ENCODE measurements at regions not wholly inside any gene's neighbourhood (a gene's known extent, or its start where the extent isn't known, plus 50 kb on each side); places are given as distances from the start of the nearest gene placed in this dataset.

DNA sequence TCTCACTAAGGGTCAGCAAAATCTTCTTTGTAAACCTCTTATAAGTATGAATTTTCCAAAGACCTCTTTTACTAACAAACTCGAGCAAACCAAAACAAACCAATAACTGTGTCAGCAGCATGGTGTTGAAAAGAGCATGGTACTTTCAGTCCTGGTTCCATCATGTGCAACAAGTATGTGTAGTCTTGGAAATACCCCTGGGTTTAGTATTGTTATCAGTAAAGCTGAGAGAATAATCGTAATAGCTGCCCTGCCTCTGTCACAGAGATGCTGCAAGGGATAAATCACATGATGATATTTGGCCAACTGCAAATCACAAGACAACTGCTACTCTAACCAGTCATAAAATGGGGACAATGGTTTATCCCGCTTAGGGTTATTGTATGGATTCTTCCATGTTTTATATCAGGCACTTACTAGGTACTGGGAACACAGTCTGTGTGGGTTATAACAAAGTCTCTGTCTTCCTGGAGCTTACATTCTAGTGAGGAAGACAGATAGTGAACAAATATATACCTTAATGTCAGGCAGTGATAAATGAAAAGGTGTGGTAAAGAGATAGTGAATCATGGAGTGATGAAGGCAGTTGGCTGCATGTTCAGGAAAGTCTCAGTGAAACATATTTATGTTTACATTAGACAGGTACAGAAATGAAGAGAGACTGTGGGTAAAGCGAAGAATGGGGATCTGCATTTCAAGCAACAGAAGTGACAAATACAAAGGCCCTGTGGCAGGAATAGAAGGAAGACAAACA is 60.5 kb upstream of the C10orf90 start:
- Histone ChIP-seq H3K4me1 (ENCODE audit: control insufficient read depth, insufficient read depth, low read length) (no peaks in the 10 kb centered on the region), H4K20me1 (ENCODE audit: insufficient read depth, low read length) (no peaks in the 10 kb centered on the region), H2AK5ac (ENCODE audit: low read depth, low read length) (no peak overlapping the region), H3K9me3 (ENCODE audit: control insufficient read depth, insufficient read depth, low read length) (no peaks in the 10 kb centered on the region), H3K18ac (ENCODE audit: low read depth, low read length) (no peak overlapping the region), H2AK9ac (replicated peaks; ENCODE audit: low read depth, low read length, poor library complexity) (no peak overlapping the region), H3K23ac (ENCODE audit: low read depth, low read length) (no peak overlapping the region), H3K14ac (replicated peaks; ENCODE audit: low read depth, low read length) (no peak overlapping the region), H3K79me1 (ENCODE audit: low read depth in 1 of 2, low read length in 2 of 2) (no peaks in the 10 kb centered on the region), H3K9me1 (ENCODE audit: insufficient read depth, low read length) (no peaks in the 10 kb centered on the region), H3K4me3 (ENCODE audit: insufficient read depth, low read depth, low read length) (no peak overlapping the region), H2BK120ac (ENCODE audit: low read depth, low read length) (no peak overlapping the region), H3K56ac (ENCODE audit: extremely low read depth, insufficient read depth, low read length) (no peak overlapping the region), H2BK15ac (ENCODE audit: low read depth, low read length) (no peak overlapping the region), H4K5ac (ENCODE audit: low read depth, low read length) (no peak overlapping the region), H3K27ac (ENCODE audit: insufficient read depth, low read length) (no peak overlapping the region), H2BK20ac (ENCODE audit: low read depth, low read length) (no peak overlapping the region), H2AFZ (replicated peaks; ENCODE audit: low read length, poor library complexity) (no peak overlapping the region), H3K9ac (ENCODE audit: low read depth, low read length) (no peak overlapping the region), H2BK5ac (ENCODE audit: low read depth, low read length, poor library complexity, severe bottlenecking) (no peak overlapping the region), H4K8ac (ENCODE audit: low read depth in 2 of 2, low read length in 2 of 2) (no peak overlapping the region), H3K27me3 (ENCODE audit: control insufficient read depth, insufficient read depth, low read length) (no peaks in the 10 kb centered on the region), H4K91ac (ENCODE audit: insufficient read depth, low read depth, low read length) (no peak overlapping the region), H3K4ac (ENCODE audit: low read depth, low read length) (no peak overlapping the region), H3K36me3 (ENCODE audit: control insufficient read depth, insufficient read depth, low read length) (no peaks in the 10 kb centered on the region), H3K4me2 (ENCODE audit: low read depth, low read length) (no peak overlapping the region)
- BruUV-seq (replicated peaks) = no TSS peak
- intact Hi-C loops (cut with micrococcal nuclease) = no loop called here
- TF ChIP-seq MAFK (IDR thresholded peaks at IDR 0.05; ENCODE audit: low read depth, low read length) (no peak), RFX5 (IDR thresholded peaks at IDR 0.05; ENCODE audit: low read depth, low read length) (no peak), RCOR1 (IDR thresholded peaks at IDR 0.05; ENCODE audit: insufficient replicate concordance, low read length) (no peak)
- TF ChIP-seq, protein P1, sequence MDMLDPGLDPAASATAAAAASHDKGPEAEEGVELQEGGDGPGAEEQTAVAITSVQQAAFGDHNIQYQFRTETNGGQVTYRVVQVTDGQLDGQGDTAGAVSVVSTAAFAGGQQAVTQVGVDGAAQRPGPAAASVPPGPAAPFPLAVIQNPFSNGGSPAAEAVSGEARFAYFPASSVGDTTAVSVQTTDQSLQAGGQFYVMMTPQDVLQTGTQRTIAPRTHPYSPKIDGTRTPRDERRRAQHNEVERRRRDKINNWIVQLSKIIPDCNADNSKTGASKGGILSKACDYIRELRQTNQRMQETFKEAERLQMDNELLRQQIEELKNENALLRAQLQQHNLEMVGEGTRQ (IDR thresholded peaks at IDR 0.05; ENCODE audit: low read depth, low read length) = no peak
- in situ Hi-C loops (cut with MboI; ENCODE audit: low sequenced_read_pairs) = loop anchor here (25.0 kb wide), 1 partner anchor 794 kb away; no protein-coding TSS in a partner anchor
- dilution Hi-C loops (cut with HindIII; ENCODE audit: low sequenced_read_pairs, unreplicated experiment) = no loop called here
- 50% methylated on average over 1 of the region's 4 CpGs; no CpG with 5 or more reads in 1 of the 2 experiments for WGBS, 2 experiments (ENCODE audit: extremely low coverage in 2 of 2, insufficient read length in 1 of 2)
- ATAC-seq (ENCODE audit: low read depth) (no peak), DNase-seq (no peak)
- CTCF ChIA-PET = no interaction called here
- POLR2A ChIA-PET (ENCODE audit: unreplicated experiment) = no interaction called here

Data from IMR-90 (cell line).